RWPE2 (cell line): ENCODE measurements at regions not wholly inside any gene's neighbourhood (a gene's known extent, or its start where the extent isn't known, plus 50 kb on each side); places are given as distances from the start of the nearest gene placed in this dataset.
"Not testable (repeated sequence)": the region's sequence is repeated elsewhere in the genome, so short reads cannot be mapped to it uniquely, and the experiment has no call there.

Experiments used
- ATAC-seq: fragments of 200-7000 bp; cut with Tn5 transposase; 3 replicates; pipeline ENCODE4 v1.9.1; 2021; ENCODE audit warnings: low read depth
- DNase-seq: peaks from one replicate; pipeline ENCODE4 v3.0.0-alpha.2; 2020; ENCODE audit warnings: low spot score
- H3K27ac ChIP-seq: fragments of 450-650 bp; 2 replicates; pipeline ENCODE4 v1.5.1; 2017; ENCODE audit warnings: mild to moderate bottlenecking; ENCODE audit not compliant: poor library complexity, severe bottlenecking
- H3K27me3 ChIP-seq: fragments of 250-450 bp; sonication (Bioruptor Pico); 2 replicates; pipeline ENCODE4 v1.5.1; 2021; ENCODE audit warnings: mild to moderate bottlenecking, moderate library complexity; ENCODE audit not compliant: insufficient read depth, poor library complexity, severe bottlenecking
- H3K36me3 ChIP-seq: fragments of 250-450 bp; sonication (Bioruptor Pico); 2 replicates; pipeline ENCODE4 v1.5.1; 2020; ENCODE audit warnings: low read depth, mild to moderate bottlenecking, moderate library complexity
- H3K4me1 ChIP-seq: fragments of 250-450 bp; sonication (Bioruptor Pico); 2 replicates; pipeline ENCODE4 v1.5.1; 2021; ENCODE audit warnings: mild to moderate bottlenecking, moderate library complexity; ENCODE audit not compliant: insufficient read depth, poor library complexity, severe bottlenecking
- H3K4me3 ChIP-seq: fragments of 250-450 bp; sonication (Bioruptor Pico); 2 replicates; pipeline ENCODE4 v1.5.1; 2021; ENCODE audit warnings: mild to moderate bottlenecking, moderate library complexity; ENCODE audit not compliant: severe bottlenecking
- H3K9me3 ChIP-seq: fragments of 250-450 bp; sonication (Bioruptor Pico); 2 replicates; pipeline ENCODE4 v1.5.1; 2021; ENCODE audit warnings: mild to moderate bottlenecking, moderate library complexity; ENCODE audit not compliant: severe bottlenecking
- CTCF ChIP-seq: fragments of 450-650 bp; IDR thresholded peaks from one replicate; pipeline ENCODE4 v1.5.1; 2017; ENCODE audit warnings: mild to moderate bottlenecking, moderate library complexity; ENCODE audit not compliant: poor library complexity, severe bottlenecking

GRCh38 chr6:776528-776931 lies 83.6 kb upstream of the EXOC2 start:
- no peak for TF ChIP-seq CTCF
- Histone ChIP-seq H3K36me3 (no peaks in the 10 kb centered on the region), H3K27ac (no peak overlapping the region), H3K4me3 (no peak overlapping the region), H3K27me3 (no peaks in the 10 kb centered on the region), H3K4me1 (no peaks in the 10 kb centered on the region), H3K9me3 (no peaks in the 10 kb centered on the region)
- ATAC-seq = no peak
- no peak for DNase-seq

GRCh38 chr6:775863-776262 lies 82.9 kb upstream of the EXOC2 start:
- H3K27me3 ChIP-seq = no peaks in the 10 kb centered on the region
- H3K9me3 ChIP-seq = no peaks in the 10 kb centered on the region
- DNase-seq (no peak), ATAC-seq (no peak)
- no peaks in the 10 kb centered on the region for H3K36me3 ChIP-seq
- no peaks in the 10 kb centered on the region for H3K4me1 ChIP-seq
- no peak overlapping the region for H3K27ac ChIP-seq
- no peak overlapping the region for H3K4me3 ChIP-seq
- TF ChIP-seq CTCF = no peak

- H3K4me3 ChIP-seq, ATAC-seq, H3K4me1 ChIP-seq, H3K9me3 ChIP-seq, H3K27ac ChIP-seq, H3K27me3 ChIP-seq, H3K36me3 ChIP-seq, DNase-seq: not testable (repeated sequence)
Measured at GRCh38 chr6:771683-772082, 78.7 kb upstream of the EXOC2 start.

GRCh38 chr6:767755-768512 lies 75.0 kb upstream of the EXOC2 start:
- DNase-seq (no peak), ATAC-seq (no peak)
- no peaks in the 10 kb centered on the region for H3K36me3 ChIP-seq
- TF ChIP-seq CTCF = no peak
- H3K9me3 ChIP-seq = no peaks in the 10 kb centered on the region
- no peaks in the 10 kb centered on the region for H3K4me1 ChIP-seq
- no peak overlapping the region for H3K4me3 ChIP-seq
- no peak overlapping the region for H3K27ac ChIP-seq
- no peaks in the 10 kb centered on the region for H3K27me3 ChIP-seq

- Histone ChIP-seq H3K4me1 (no peaks in the 10 kb centered on the region), H3K9me3 (no peaks in the 10 kb centered on the region), H3K27me3 (no peaks in the 10 kb centered on the region), H3K27ac (no peak overlapping the region), H3K4me3 (no peak overlapping the region), H3K36me3 (no peaks in the 10 kb centered on the region)
- no peak for TF ChIP-seq CTCF
- DNase-seq (no peak), ATAC-seq (no peak)
Measured at GRCh38 chr6:766625-767024, 73.7 kb upstream of the EXOC2 start.
